Suppressor macrophage treated with lipopolysaccharide for 1 hour (primary cell): ENCODE measurements at regions not wholly inside any gene's neighbourhood (a gene's known extent, or its start where the extent isn't known, plus 50 kb on each side); places are given as distances from the start of the nearest gene placed in this dataset.

Source experiments
- DNase-seq, 3 donors: peaks; one replicate each; pipeline ENCODE4 v3.0.0-alpha.2; 2020 to 2022

DNA sequence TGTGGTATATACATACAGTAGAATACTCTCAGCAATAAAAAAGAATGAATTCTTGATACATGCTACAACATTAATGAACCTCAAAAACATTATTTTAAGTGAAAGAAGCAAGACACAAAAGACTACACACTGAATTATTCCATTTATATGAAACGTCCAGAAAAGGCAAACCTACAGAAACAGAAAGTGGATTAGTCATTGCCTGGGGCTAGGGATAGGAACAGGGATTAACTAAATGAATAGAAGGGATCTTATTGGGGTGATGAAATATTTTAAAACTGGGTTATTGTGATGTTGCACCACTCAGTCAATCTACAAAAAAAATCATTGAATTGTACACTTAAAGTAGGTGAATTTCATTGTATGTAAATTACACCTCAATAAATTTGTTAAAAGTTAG, 326.7 kb downstream of the PIK3R1 start:
- DNase-seq, result peak in 1 of 3 donors; percentile 12

DNA sequence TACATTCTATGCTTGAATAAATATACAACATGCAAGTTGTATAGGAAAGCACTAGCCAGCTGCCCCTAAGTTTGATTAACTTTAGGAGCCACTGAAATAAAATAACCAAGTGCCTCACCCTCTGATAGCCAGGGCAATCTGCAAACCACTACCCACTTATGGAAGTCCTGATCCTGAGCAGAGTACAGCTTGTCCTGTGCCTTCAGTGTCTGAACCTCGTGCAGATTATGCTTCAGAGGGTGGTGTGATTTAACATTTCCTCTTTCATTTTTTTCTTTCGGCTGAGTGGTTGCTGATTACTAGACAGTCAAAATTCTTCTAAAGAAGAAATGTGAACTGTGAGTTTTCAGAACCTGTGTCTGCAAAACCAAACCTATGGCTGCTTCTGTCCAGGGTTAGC, 327.7 kb downstream of the PIK3R1 start:
- DNase-seq, result peak; percentile 20 to 34 (median 21)

DNA sequence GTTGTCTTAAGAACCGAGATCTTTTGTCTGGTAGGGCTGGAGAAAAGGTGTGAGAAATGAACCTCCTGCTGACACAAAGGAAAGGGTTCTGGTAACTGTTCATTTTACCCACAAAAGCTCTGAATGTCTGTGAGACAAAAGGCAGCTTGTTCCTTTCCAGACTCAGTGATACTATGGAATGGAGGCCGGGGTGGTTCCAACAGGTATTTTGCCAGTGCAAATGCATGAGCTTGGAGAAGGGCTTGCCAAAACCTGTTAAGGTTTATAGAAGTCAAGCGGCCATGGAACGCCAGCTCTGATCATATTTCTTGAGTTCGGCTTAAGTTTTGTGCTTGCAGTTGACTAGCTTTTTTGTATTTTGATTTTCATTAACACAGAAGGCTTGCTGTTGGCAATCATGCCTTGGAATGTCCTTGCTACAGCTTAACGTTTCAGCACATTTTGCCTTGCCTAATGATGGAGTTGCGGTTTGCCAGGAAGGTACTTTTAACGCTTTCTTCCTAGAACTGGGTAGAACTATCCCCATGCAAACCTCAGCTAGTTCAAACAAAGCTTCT, 328.6 kb downstream of the PIK3R1 start:
- no peak for DNase-seq

DNA sequence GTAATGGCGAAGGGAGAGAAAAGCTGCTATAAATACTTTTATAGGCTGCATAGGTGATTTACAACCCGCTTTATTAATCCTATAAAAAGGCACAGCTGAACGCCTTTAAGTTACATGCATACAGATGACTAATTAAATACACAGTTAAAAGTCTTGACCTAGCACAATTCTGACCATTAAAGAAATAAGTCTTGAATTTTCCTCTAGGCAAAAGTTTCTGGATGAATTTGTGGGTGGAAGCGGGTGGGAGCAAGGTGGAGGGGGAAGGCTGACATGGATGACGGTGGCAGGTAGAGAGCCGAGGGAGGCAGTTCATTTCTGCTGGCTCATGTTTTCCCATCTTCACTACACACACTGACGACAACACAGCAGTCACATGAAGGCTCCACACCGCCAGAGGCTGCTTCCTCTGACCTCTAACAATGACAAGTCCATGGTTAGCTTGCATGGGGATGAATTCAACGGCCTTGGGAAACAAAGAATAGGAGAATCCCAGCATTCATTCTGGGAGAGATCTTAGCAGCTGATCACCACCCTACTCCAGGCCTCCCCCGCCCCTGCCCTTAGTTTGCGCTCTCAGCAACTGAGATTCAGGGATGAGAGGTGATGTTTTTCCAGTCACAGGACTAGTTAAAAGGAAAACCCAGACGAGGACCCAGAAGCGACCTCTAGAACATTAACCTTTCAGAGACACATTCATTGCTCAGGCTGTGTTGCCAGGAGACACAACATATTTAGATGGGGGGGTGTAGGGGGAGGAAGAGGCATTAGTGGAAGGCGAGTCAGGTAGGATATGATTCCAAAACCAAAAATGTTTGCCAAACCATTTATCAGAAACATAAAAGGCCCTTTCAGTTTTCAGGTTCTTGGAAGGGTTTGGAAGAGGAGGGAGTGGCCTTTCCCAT, 329.3 kb downstream of the PIK3R1 start:
- DNase-seq, result no peak

DNA sequence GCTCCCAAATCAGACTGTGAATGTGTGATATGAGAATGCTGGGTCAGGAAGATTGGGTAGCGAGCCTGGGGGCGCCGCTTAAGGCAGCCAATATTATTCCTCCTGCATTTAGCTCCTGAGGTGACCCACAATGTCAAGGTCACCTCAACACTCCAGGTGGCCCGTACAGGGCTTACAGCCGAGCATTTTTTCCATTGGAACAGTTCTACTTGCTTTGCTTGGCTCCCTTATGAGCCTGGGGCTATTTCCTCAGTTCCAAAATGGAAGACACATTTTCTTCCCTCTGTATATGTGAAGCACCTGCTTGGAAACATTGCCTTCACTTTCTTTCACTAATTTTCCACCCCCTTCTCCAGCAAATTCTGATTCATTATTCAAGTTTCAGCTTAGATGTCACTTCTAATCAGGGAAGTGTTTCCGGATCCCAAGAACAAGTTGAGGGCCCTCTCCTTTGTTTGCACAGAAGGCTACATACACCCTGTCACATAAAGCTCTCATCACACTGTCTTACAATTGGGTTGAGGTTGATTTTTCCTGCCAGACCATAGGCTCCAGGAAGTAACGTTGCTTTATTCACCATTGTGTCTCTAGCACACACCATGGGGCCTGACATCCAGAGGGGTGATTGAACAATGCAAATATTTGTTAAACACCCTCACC, 330.2 kb downstream of the PIK3R1 start:
- DNase-seq, result no peak

DNA sequence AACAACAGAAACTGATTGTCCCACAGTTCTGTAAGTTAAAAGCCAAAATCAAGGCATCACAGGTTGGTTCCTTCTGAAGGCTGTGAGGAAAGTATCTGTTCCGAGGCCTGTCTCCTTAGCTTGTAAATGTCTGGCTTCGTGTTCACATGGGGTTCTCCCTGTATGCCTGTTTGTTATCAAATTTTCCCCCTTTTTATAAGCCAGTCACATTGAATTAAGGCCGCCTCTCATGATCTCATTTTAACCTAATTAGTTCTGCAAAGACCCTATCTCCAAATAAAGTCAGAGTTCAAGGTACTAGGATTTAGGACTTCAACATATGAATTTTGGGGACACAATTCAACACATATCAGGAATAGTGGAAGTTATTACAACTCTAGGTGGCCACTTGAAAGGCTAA, 331.5 kb downstream of the PIK3R1 start:
- DNase-seq, result no peak

DNA sequence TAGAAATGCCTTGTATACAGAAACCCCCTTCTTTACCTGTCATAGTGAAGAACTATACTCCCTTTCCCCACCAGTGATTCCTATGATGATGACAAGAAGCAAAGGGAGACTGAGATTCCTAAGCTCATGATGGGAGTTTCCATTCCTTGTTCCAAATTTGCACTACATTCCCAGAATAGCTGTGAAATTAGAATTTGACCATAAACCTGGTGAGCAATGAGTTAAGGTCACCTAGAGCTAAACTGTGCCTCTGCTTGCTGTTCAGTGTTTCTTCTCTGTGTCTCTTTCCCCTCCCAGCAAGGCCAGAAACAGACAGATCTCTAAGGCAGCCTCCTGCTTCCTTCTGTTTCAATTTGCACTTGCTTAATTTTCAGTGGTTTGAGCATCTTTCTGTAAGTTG, 332.1 kb downstream of the PIK3R1 start:
- DNase-seq, result no peak

DNA sequence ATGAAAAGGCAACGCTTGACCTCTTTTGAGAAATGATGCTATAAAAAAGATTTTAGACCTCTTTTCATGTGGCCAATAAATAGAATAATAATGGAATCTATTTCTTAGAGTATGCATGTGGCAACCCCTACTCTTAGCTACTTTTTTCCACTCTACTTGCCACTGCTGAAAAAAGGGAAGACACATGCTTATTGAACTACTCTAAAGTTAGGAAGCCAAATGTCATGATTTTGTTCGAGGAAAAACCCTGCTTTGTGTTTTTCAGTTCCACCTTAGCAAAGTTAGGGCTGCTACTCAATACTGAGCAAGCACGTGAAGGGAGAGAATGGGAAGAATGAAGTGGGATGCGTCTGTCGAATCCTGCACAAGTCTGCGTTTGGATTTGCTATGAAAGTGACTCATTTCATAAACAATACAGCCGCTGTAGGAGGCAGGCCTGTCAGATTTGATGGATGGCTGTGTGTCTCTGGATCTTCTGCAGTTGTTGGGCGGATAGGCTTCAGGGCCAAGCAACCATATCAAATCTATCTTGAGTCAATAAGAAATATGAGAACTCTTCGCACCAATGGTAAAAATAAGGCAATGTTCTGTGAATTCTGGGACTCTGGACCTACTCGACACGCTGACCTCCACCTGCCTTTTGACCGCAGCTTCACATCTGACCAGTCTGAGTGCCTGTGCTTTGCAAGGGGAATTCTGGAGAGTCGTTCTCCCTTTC, 333.6 kb downstream of the PIK3R1 start:
- no peak for DNase-seq

DNA sequence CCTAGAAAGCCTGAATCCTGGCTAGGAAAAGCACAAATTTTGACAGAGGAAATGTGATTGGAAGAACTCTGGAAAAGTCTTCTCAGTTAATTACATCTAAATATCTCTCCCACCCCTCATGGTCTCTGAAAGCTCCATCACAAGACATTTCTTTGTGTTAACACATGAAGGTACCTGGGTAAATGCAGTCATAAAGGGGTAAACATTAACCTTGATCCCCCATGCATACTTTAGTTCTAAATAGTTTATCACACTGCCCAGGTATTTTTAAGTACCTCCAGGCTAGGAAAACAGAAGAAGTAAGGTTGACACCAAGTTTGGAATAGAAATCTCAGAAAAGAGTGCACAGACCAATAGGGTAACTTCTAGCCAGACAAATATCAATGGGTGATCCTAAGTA, 334.5 kb downstream of the PIK3R1 start:
- no peak for DNase-seq

DNA sequence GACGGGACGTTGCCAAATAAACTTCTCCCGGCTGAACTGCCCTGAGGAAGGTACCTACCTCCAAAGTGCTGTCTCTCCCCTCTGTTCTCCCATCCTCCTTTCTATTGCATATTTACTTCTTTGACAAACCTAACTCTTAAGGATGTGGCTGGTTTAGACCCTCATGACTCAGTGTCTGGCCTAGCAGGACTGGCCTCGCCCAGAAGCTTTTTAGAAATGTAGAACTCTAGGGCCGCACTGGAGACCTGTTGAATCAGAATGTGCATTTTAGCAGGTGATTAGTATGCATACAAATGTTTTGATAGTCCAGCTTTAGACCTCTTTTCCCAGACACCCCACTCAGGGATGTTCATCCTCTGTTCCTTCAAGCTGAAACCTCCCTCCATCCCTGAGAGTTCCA, 335.9 kb downstream of the PIK3R1 start:
- DNase-seq, result no peak

DNA sequence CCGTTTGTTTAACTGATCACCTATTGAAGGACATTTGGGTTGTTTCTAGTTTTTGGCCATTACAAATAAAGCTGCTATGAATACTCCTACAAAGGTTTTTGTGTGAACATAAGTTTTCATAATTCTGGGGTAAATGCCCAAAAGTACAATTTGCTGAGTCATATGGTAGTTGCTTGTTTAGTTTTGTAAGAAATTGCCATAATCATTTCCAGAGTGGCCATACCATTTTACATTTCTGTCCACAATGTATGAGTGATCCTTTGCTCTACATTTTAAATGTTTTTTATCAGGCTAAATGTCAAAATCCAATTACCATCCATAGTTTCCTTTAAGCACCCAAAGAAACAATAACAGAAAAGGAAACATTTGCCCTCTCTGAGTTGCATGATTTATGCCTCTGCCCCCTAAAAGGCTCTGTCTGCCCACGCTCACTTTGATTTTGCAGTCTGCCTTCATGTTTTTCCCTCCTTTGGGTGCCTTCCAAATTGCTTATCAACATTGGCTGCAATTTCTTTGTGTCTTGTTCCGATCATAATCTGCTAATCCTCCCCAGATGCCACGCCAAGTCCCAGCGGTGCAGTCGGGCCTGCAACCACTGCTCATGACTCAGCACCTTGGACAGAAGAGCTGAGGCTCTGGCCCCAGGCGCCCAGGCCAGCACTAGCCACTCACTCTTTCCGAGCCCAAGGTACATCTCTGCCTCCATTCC, 339.2 kb downstream of the PIK3R1 start:
- DNase-seq, result no peak

DNA sequence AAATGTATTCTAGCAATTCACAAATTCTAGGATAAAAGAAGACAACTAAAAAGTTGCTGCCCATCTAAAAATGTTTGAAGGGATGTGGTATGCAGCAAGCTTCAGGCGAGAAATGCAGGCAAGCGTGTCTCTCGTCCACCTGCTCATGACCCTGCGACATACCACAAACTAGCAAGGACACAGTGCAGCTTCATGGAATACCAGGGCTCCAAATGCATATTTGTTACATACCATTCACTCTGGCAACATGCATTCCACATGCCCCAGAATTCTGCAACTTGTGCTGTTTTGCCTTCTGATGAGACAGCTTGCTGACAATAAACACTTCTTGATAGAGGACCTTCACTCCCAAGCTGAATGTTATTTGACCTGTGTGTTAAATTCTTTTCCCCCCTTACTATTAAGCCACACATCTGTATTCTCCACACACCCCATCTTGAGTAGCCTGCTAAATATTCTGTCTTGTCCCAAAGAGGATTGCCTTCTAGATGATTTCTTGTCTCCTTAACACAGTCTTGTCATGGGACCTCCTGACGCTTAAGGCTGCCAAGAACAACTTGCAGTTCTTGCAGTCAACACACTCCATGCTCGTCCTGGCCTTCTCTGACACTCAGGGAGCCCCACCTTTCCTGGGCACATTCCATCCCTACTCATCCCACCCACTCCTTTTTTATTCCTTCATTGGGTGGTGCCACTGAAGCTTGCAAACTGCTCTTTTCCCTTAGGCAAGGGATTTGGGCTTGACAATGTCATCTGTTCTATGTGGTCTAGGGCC, 340.5 kb downstream of the PIK3R1 start:
- DNase-seq, result no peak

DNA sequence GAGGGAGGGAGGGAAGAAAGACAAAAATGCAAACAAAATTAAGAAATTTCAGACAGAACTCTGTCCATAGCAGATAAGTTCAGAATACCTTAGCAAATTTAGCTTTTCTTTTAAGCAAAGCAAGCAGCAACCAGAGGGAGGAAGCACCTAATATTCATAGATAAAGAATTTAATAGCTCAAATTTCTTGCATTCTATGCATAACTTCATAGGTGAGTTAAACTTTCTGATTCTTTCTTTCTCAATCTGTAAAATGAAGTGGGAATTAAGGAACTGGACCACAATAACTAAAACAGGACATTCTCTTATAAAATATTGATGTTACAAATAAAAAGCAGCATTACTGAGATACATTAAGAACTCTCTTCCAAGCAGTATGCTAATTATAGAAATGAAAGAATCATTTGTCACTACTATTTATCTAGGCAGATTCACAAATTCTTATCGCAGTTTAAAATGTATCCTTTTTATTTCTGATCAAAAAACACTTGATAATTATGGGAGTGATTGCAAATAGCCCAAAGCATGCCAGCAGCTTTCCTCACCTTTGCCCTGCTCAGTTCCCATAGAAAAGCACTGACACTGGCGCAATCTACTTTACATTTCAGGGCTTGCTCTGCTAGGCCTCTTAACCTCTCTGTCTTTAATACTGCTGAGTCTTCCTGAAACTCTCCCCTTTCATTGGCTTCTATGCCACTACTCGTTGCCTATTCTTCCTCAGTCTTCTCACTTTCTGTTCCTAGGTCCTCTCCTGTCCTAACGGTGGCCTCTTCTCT, 341.8 kb downstream of the PIK3R1 start:
- DNase-seq, result no peak

DNA sequence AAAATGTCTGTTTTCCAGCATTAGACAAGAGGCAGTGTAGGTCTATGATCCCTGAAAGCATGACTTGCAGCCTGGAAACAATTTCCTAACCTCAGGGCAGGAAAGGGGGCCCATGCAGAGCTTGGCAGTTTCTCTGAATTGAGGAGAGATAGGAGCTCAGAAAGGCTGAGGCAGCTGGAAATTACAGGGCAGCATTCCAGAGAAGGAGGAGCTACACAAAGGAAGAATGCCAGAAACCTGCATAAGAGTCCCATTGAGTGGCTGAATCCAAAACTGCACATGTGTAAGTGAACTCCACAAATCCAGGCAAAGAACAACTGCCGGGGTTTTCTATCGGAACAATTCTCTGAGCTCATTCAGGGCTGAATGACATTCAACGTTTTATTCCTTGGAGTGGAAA, 346.8 kb downstream of the PIK3R1 start:
- no peak for DNase-seq

DNA sequence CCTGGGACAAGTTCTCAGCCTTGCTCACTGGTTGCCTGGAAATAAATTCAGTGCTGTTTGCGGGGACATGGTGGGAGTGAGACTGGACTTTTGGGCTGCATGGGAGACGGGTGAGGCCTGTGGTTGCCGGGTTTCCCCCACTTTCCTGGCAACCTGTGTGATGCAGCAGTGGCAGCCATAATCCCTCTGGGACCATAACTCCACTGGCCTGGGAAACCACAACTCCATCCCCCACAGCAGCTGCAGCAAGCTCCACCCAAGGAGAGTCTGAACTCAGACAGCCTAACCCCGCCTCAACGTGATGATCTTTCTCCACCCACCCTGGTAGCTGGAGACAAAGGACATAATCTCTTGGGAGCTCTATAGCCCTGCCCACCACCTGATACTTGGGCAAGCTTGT, 349.9 kb downstream of the PIK3R1 start:
- no peak for DNase-seq

DNA sequence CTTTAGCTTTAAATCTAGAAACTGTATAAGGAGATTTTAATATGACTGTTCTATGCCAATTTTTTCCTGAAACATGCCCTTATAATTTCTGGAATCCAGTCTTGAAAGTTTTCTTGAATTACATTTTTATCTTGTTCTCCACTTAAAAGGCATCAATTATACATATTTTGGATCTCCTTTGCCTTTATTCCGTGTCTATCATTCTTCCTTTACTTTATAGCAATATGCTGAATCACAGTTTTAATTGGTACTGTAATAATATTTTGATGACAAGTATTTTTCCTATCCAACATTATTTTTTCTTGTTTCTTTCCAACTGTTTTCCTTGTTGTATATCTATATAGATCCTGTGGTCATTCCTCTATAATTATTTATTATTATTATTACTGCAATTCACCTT, 361.2 kb downstream of the PIK3R1 start:
- no peak for DNase-seq

DNA sequence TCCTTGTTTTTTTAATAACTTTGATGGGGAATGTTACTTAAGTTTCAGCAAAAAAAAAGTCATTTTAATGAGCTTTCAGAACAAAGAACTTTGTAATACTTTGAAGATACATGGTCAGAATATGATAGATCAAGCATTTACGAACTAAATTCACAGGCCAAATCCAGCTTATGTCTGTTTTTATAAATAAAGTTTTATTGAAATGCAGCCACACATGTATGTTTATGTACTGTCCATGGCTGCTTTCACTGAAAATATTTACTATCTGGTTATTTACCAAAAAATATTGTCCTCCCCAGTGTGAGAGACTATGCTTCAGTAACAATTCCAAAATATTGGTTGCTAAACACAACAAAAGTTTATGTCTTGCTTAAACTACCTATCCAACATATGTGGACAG, 366.7 kb downstream of the PIK3R1 start:
- DNase-seq, result no peak

DNA sequence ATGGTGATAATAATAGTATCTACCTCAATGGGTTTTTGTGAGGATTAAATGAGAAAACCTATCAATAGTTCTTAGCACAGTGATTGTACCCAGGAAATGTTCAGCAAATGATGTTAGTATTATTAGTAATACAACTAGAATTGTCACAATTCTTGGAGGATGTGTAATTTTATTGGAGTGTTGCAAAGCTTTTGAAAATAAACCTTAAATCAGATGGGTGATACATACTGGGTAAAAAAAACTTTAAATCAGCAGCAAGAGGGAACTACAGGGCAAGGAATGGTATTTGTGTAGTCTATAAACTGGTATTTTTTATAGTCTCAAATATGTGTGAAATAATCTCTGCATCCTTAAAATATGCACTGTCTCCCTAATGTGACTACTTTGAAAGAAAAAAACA, 371.6 kb downstream of the PIK3R1 start:
- DNase-seq, result no peak

DNA sequence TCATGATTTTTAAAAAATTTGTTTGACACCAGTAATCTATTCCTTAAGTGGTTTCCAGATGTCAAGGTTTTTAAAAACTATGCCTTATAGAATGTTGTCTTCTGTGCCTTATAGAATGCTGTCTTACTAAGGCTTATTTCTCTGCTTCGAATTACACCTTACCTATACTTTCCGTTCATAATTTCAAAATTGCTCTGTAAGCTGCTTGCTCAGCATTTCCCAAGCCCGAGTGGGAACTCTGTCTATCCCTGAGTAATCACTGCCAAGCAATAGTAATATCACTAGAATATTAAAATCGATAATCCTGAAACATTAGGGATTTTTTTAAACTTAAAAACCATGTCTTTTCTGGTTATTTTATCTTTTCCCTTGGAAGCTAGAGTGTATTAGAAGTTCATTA, 376.3 kb downstream of the PIK3R1 start:
- no peak for DNase-seq

DNA sequence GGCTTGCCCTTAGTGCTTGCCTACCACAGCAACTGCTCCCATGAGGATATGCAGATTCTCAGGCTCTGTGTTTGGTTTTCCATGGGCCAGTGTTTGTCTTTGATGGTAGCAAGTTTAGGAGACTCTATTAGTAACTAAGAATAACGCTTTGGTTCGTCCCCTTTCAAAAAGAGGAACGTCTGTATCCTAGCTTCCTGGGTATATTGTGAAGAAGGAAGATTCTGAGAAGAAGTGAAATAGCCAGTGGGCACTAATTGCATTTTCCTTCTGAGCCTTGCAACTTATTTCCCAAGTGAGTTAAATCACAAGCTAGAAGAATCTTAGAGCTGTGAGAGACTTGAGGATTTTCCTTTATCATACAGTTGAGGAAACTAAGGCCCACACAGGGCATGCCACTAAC, 376.8 kb downstream of the PIK3R1 start:
- DNase-seq, result peak in 2 of 3 donors; percentile 16 to 17

DNA sequence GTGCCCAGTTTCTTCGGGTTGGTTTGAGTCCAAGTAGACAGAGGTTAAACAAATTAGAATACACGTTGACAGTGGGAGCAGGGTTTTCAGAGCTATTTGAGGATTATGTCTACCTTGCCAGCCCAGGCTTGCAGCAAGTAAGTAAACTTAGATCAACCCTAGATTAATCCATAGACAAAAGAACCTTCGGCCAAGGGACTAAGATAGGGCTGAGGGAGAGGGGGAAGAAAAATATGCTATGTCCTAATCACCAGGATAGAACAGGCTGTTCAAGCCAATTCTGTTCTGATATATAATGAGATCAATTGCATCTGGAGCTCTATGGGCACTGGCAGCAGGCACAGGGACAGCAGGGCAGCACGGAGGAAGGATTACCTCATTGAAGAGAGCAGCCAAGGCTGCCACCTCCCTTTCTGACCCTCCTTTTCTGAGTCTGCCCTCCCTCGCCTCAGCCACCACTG, 377.7 kb downstream of the PIK3R1 start:
- DNase-seq, result no peak
